ENCODE measurements at regions not wholly inside any gene's neighbourhood (a gene's known extent, or its start where the extent isn't known, plus 50 kb on each side); places are given as distances from the start of the nearest gene placed in this dataset.

- no CpG with 5 or more reads among the region's 1 CpG for WGBS (ENCODE audit: insufficient coverage)
- H3K9me3 ChIP-seq (ENCODE audit: control extremely low read depth in 1 of 3, control insufficient read depth in 2 of 3, insufficient read depth in 1 of 3, low read length in 2 of 3), result peaks cover 0 to 4% (median 0%) of the 10 kb centered on the region in 3 donors
- H3K27ac Mint-ChIP-seq, result no peak overlapping the region
- TF ChIP-seq, protein P1, sequence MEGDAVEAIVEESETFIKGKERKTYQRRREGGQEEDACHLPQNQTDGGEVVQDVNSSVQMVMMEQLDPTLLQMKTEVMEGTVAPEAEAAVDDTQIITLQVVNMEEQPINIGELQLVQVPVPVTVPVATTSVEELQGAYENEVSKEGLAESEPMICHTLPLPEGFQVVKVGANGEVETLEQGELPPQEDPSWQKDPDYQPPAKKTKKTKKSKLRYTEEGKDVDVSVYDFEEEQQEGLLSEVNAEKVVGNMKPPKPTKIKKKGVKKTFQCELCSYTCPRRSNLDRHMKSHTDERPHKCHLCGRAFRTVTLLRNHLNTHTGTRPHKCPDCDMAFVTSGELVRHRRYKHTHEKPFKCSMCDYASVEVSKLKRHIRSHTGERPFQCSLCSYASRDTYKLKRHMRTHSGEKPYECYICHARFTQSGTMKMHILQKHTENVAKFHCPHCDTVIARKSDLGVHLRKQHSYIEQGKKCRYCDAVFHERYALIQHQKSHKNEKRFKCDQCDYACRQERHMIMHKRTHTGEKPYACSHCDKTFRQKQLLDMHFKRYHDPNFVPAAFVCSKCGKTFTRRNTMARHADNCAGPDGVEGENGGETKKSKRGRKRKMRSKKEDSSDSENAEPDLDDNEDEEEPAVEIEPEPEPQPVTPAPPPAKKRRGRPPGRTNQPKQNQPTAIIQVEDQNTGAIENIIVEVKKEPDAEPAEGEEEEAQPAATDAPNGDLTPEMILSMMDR (IDR thresholded peaks at IDR 0.05), result no peak
- TF ChIP-seq EZH2 (IDR thresholded peaks at IDR 0.05; ENCODE audit: borderline replicate concordance, insufficient read depth, low read depth, low read length, poor library complexity, severe bottlenecking), result no peak
- no peaks in the 10 kb centered on the region for H3K36me3 ChIP-seq (replicated peaks in 1 of 2; ENCODE audit: control extremely low read depth in 1 of 2, control insufficient read depth in 1 of 2, extremely low read depth in 1 of 2, insufficient read depth in 2 of 2, low read length in 1 of 2)
- no peaks in the 10 kb centered on the region for H3K9me3 Mint-ChIP-seq (ENCODE audit: insufficient read depth)
- no peak overlapping the region for H3K4me3 Mint-ChIP-seq
- H3K27ac ChIP-seq (ENCODE audit: low read length in 2 of 2), result no peak overlapping the region
- intact Hi-C loops (cut with micrococcal nuclease), result no loop called here
- ATAC-seq (ENCODE audit: low read depth) (no peak), DNase-seq (no peak)
- no peaks in the 10 kb centered on the region for H3K4me1 ChIP-seq (ENCODE audit: control insufficient read depth in 2 of 2, insufficient read depth in 2 of 2, low read length in 2 of 2)
- H2AFZ ChIP-seq (ENCODE audit: insufficient read depth, low read depth, low read length, poor library complexity, severe bottlenecking), result no peak overlapping the region
- ChIA-PET POLR2A (no interaction called here), CTCF (no interaction called here)
- no peak overlapping the region for H3K4me3 ChIP-seq (ENCODE audit: control extremely low read depth in 1 of 5, extremely low read depth in 1 of 5, insufficient read depth in 1 of 5, low read depth in 2 of 5, low read length in 4 of 5)
- H3K27me3 Mint-ChIP-seq, result no peaks in the 10 kb centered on the region
- no peaks in the 10 kb centered on the region for H3K27me3 ChIP-seq (replicated peaks in 1 of 4; ENCODE audit: control extremely low read depth in 1 of 4, control insufficient read depth in 3 of 4, insufficient read depth in 4 of 4, low read length in 3 of 4)
- no peaks in the 10 kb centered on the region for H3K4me1 Mint-ChIP-seq
- no peaks in the 10 kb centered on the region for H3K79me2 ChIP-seq (ENCODE audit: control insufficient read depth, insufficient read depth, low read length)
- no peak overlapping the region for H3K4me2 ChIP-seq (replicated peaks; ENCODE audit: low read depth, low read length, poor library complexity, severe bottlenecking)
- H4K20me1 ChIP-seq (ENCODE audit: control insufficient read depth, insufficient read depth, low read length, poor library complexity, severe bottlenecking), result no peaks in the 10 kb centered on the region
- H3K9ac ChIP-seq (ENCODE audit: low read length), result no peak overlapping the region
These were observed 714.0 kb downstream of the UTRN start for GRCh38 chr6:144999127-144999526.

- no peak overlapping the region for H3K27ac Mint-ChIP-seq
- H3K27ac ChIP-seq (ENCODE audit: low read length in 2 of 2), result no peak overlapping the region
These were observed 718.0 kb downstream of the UTRN start for GRCh38 chr6:145003145-145003544.

More at GRCh38 chr6:145003145-145003544, 718.0 kb downstream of the UTRN start:
- Histone ChIP-seq H3K9me3 (ENCODE audit: control extremely low read depth in 1 of 3, control insufficient read depth in 2 of 3, insufficient read depth in 1 of 3, low read length in 2 of 3) (peaks cover 0 to 4% (median 0%) of the 10 kb centered on the region in 3 donors), H3K4me2 (replicated peaks; ENCODE audit: low read depth, low read length, poor library complexity, severe bottlenecking) (no peak overlapping the region), H2AFZ (ENCODE audit: insufficient read depth, low read depth, low read length, poor library complexity, severe bottlenecking) (no peak overlapping the region), H3K27me3 (replicated peaks in 1 of 4; ENCODE audit: control extremely low read depth in 1 of 4, control insufficient read depth in 3 of 4, insufficient read depth in 4 of 4, low read length in 3 of 4) (no peaks in the 10 kb centered on the region), H3K4me1 (ENCODE audit: control insufficient read depth in 2 of 2, insufficient read depth in 2 of 2, low read length in 2 of 2) (no peaks in the 10 kb centered on the region), H3K4me3 (ENCODE audit: control extremely low read depth in 1 of 5, extremely low read depth in 1 of 5, insufficient read depth in 1 of 5, low read depth in 2 of 5, low read length in 4 of 5) (no peak overlapping the region), H3K9ac (ENCODE audit: low read length) (no peak overlapping the region), H4K20me1 (ENCODE audit: control insufficient read depth, insufficient read depth, low read length, poor library complexity, severe bottlenecking) (no peaks in the 10 kb centered on the region), H3K79me2 (ENCODE audit: control insufficient read depth, insufficient read depth, low read length) (no peaks in the 10 kb centered on the region), H3K36me3 (replicated peaks in 1 of 2; ENCODE audit: control extremely low read depth in 1 of 2, control insufficient read depth in 1 of 2, extremely low read depth in 1 of 2, insufficient read depth in 2 of 2, low read length in 1 of 2) (no peaks in the 10 kb centered on the region)
- no CpG with 5 or more reads among the region's 2 CpGs for WGBS (ENCODE audit: insufficient coverage)
- ATAC-seq (ENCODE audit: low read depth) (no peak), DNase-seq (no peak)
- no peak overlapping the region for H3K4me3 Mint-ChIP-seq
- H3K27me3 Mint-ChIP-seq, result peaks cover 6% of the 10 kb centered on the region
- H3K9me3 Mint-ChIP-seq (ENCODE audit: insufficient read depth), result no peaks in the 10 kb centered on the region
- intact Hi-C loops (cut with micrococcal nuclease), result no loop called here
- H3K4me1 Mint-ChIP-seq, result no peaks in the 10 kb centered on the region
- POLR2A ChIA-PET, result no interaction called here
- CTCF ChIA-PET, result no interaction called here
- TF ChIP-seq, protein P1 (IDR thresholded peaks at IDR 0.05), result no peak
- TF ChIP-seq EZH2 (IDR thresholded peaks at IDR 0.05; ENCODE audit: borderline replicate concordance, insufficient read depth, low read depth, low read length, poor library complexity, severe bottlenecking), result no peak
